Endothelial cell (in vitro differentiated cells): ENCODE measurements at regions not wholly inside any gene's neighbourhood (a gene's known extent, or its start where the extent isn't known, plus 50 kb on each side); places are given as distances from the start of the nearest gene placed in this dataset.

Source experiments
- DNase-seq: peaks from one replicate; pipeline ENCODE4 v3.0.0; 2021; ENCODE audit warnings: low spot score
- H3K27ac Mint-ChIP-seq: one replicate; pipeline ENCODE4 v1.8.0; 2021; ENCODE audit warnings: mixed read lengths, inconsistent platforms; ENCODE audit not compliant: unreplicated experiment
- H3K27me3 Mint-ChIP-seq: one replicate; pipeline ENCODE4 v1.8.0; 2021; ENCODE audit warnings: mild to moderate bottlenecking, moderate library complexity, mixed read lengths, inconsistent platforms; ENCODE audit not compliant: unreplicated experiment
- H3K36me3 Mint-ChIP-seq: one replicate; pipeline ENCODE4 v1.8.0; 2021; ENCODE audit warnings: mild to moderate bottlenecking, low read depth, mixed read lengths, inconsistent platforms; ENCODE audit not compliant: unreplicated experiment
- H3K4me1 Mint-ChIP-seq: one replicate; pipeline ENCODE4 v1.8.0; 2021; ENCODE audit warnings: mild to moderate bottlenecking, mixed read lengths, inconsistent platforms; ENCODE audit not compliant: unreplicated experiment
- H3K4me3 Mint-ChIP-seq: one replicate; pipeline ENCODE4 v1.8.0; 2021; ENCODE audit warnings: mild to moderate bottlenecking, mixed read lengths, inconsistent platforms; ENCODE audit not compliant: unreplicated experiment
- H3K9me3 Mint-ChIP-seq: one replicate; pipeline ENCODE4 v1.8.0; 2021; ENCODE audit warnings: mixed read lengths, inconsistent platforms; ENCODE audit not compliant: unreplicated experiment
- TF ChIP-seq, protein P1 (sequence below): fragments of 200-600 bp; sonication (generic); IDR thresholded peaks from one replicate; pipeline ENCODE4 v1.5.0; 2021; ENCODE audit warnings: antibody characterized with exemption; ENCODE audit not compliant: unreplicated experiment

DNA sequence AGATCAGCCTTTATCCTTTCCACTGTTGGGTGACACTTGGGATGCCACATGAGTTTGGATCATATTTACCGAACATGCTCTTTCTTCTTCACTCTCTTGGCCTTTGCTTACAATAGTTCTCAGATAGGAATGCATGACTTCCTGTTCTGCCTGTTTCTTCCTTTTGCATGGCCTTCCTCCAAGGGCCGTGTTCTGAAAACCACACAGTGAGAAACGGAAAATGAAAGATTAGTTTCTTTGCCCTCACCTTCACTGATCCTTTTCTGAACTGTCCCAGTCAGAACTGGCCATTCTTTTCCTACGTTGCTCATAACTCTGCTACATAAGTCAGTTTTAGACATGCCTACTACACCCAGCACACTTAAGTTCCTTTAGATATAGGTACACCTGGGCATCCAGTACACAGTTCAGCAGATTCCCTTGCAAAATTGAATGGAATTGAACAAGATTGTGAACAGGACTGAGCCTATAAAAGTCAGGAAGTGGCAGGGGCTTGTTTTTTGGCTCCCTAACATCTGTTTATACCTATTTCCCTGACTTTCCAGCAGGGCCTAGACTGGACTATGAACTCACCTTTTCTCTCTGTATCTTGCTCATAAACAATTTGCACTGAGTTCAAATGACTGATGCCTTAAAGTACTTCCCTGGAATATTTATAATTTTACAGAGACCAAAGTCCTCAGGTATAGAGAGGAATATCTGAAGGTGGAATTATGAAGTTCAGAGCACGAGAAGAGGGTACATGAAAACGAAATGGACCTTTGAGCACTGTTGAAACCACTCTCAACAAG is 186.4 kb upstream of the ST6GAL2 start:
- Mint-ChIP-seq H3K4me3 (no peak overlapping the region), H3K9me3 (no peaks in the 10 kb centered on the region), H3K4me1 (peaks cover 6% of the 10 kb centered on the region), H3K27me3 (no peaks in the 10 kb centered on the region), H3K27ac (no peak overlapping the region), H3K36me3 (no peaks in the 10 kb centered on the region)
- TF ChIP-seq, protein P1, sequence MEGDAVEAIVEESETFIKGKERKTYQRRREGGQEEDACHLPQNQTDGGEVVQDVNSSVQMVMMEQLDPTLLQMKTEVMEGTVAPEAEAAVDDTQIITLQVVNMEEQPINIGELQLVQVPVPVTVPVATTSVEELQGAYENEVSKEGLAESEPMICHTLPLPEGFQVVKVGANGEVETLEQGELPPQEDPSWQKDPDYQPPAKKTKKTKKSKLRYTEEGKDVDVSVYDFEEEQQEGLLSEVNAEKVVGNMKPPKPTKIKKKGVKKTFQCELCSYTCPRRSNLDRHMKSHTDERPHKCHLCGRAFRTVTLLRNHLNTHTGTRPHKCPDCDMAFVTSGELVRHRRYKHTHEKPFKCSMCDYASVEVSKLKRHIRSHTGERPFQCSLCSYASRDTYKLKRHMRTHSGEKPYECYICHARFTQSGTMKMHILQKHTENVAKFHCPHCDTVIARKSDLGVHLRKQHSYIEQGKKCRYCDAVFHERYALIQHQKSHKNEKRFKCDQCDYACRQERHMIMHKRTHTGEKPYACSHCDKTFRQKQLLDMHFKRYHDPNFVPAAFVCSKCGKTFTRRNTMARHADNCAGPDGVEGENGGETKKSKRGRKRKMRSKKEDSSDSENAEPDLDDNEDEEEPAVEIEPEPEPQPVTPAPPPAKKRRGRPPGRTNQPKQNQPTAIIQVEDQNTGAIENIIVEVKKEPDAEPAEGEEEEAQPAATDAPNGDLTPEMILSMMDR: no peak
- no peak for DNase-seq

DNA sequence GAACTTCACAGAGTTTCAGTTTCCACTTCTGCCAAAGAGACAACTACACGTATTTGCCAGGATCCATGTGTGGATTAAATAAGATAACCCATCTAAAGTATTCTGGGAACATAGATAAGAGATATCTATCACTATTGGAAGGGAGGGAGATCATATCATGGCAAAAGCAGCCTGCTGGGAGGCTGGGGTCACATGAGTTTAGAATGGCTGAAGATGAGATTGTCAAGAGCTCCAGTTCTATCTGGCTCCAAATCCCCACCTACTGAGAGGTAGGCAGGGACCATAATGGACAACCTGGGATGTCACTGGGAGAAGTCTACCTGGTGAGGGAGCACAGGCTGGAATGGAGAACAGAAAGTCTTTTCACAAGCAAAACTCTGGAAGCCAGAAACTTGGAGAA is 192.6 kb upstream of the ST6GAL2 start:
- H3K27me3 Mint-ChIP-seq: no peaks in the 10 kb centered on the region
- H3K4me1 Mint-ChIP-seq: no peaks in the 10 kb centered on the region
- H3K27ac Mint-ChIP-seq: no peak overlapping the region
- no peaks in the 10 kb centered on the region for H3K36me3 Mint-ChIP-seq
- H3K9me3 Mint-ChIP-seq: no peaks in the 10 kb centered on the region
- TF ChIP-seq, protein P1: no peak
- H3K4me3 Mint-ChIP-seq: no peak overlapping the region
- no peak for DNase-seq

DNA sequence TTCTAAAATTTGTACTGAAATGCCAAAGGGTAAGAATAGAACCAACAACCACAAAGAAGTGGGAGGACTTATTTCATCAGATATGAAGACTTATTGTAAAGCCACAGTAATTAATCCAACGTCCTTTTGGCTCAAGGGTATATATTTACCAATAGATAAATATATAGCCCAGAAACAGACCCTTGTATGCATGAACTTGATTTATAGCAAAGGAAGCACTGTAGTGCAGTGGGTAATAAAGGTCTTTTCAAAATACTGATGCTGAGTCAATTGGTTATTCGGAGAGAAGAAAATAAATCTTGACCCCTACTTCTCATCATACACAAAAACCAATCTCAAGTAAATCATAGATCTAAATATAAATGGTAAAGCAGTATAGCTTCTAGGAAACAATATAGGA is 200.5 kb upstream of the ST6GAL2 start:
- H3K4me1 Mint-ChIP-seq: no peaks in the 10 kb centered on the region
- H3K36me3 Mint-ChIP-seq: no peaks in the 10 kb centered on the region
- H3K27me3 Mint-ChIP-seq: no peaks in the 10 kb centered on the region
- no peak overlapping the region for H3K27ac Mint-ChIP-seq
- no peak for DNase-seq
- no peaks in the 10 kb centered on the region for H3K9me3 Mint-ChIP-seq
- TF ChIP-seq, protein P1: no peak
- no peak overlapping the region for H3K4me3 Mint-ChIP-seq

DNA sequence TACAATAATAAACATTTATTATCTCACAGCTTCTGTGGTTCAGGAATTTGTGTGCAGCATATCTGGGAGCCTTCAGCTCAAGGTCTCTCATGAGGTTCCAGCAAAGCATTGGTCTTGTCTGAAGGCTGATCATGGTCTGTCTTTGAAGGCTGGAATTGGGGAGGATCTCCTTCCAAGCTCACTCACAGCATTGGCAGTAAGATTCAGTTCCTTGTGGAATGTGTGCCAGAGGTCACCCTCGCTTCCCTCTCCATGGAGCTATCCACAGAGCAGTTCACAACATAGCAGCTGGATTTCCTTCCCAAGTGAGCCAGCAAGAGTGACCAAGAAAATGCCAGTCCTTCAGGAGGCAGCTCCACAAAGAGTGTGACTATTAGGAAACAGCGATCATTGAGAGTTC is 202.2 kb upstream of the ST6GAL2 start:
- Mint-ChIP-seq H3K27me3 (no peaks in the 10 kb centered on the region), H3K27ac (no peak overlapping the region), H3K4me1 (no peaks in the 10 kb centered on the region), H3K4me3 (no peak overlapping the region), H3K9me3 (no peaks in the 10 kb centered on the region), H3K36me3 (no peaks in the 10 kb centered on the region)
- TF ChIP-seq, protein P1: no peak
- DNase-seq: no peak

DNA sequence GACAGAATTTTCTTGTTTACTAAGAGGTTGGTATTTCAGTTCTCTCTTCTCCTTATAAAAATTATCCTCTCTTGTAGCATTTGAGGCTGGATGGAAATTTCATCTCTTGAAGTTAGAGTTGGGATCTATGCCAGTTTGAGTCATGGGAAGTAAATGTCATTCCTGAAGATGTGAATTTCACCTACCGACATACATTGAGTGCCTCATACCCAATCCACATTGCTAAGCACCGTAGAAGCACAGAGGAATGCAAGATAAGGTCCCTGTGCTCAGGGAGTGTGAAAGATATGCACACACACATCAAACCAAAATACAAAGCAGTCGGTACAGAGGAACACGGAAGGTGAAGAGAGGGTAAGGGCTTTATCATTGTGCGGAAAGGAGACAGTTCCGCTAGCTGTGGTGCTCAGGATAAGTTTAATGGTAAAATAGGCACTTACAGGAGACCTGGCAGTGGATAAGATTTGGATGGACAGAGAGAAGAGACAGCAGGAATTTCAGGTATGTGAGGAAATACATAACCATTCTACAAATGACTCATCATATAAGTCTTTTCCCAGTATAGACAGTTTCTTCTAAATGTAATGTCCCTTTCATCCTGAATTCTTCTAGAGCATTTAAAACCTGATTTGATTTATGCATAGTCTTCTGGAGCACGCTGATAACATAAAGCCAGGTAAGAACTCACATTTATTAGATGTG is 205.3 kb upstream of the ST6GAL2 start:
- TF ChIP-seq, protein P1: no peak
- no peak overlapping the region for H3K27ac Mint-ChIP-seq
- no peak for DNase-seq
- H3K36me3 Mint-ChIP-seq: no peaks in the 10 kb centered on the region
- H3K4me3 Mint-ChIP-seq: no peak overlapping the region
- H3K4me1 Mint-ChIP-seq: no peaks in the 10 kb centered on the region
- no peaks in the 10 kb centered on the region for H3K9me3 Mint-ChIP-seq
- no peaks in the 10 kb centered on the region for H3K27me3 Mint-ChIP-seq
